ENCODE measurements at regions not wholly inside any gene's neighbourhood (a gene's known extent, or its start where the extent isn't known, plus 50 kb on each side); places are given as distances from the start of the nearest gene placed in this dataset.

- TF ChIP-seq CTCF (IDR thresholded peaks at IDR 0.05 in 8 of 11, conservative IDR thresholded peaks at IDR 0.05 in 3 of 11) (no peak), POLR2A (IDR thresholded peaks at IDR 0.05) (no peak), POLR2AphosphoS5 (IDR thresholded peaks at IDR 0.05) (no peak)
These were observed 177.5 kb downstream of the FOXO1 start for GRCh38 chr13:40488869-40489391.
